Endothelial cell of umbilical vein (primary cell): ENCODE measurements at regions not wholly inside any gene's neighbourhood (a gene's known extent, or its start where the extent isn't known, plus 50 kb on each side); places are given as distances from the start of the nearest gene placed in this dataset.

ENCODE experiments used
- BruUV-seq: library from RNA; stranded (reverse); fragments of 400-500 nt; replicated peaks from 2 replicates; lab custom pipeline; 2021; lab: Mats Ljungman, UMichigan
- CTCF ChIA-PET: fragments of 300-600, 350-600 bp; sonication (Branson Sonifier 250); formaldehyde crosslinking; loops from one replicate; lab custom pipeline; 2021; ENCODE audit warnings: antibody characterized with exemption, inconsistent platforms; lab: Charles Lee
- POLR2A ChIA-PET: fragments of 300-600, 350-600 bp; sonication (Branson Sonifier 250); formaldehyde crosslinking; loops from one replicate; lab custom pipeline; 2021; ENCODE audit warnings: antibody characterized with exemption, inconsistent platforms; lab: Charles Lee
- DNase-seq: peaks from one replicate; pipeline ENCODE4 v3.0.0-alpha.2; 2011; ENCODE audit warnings: low read depth, low spot score
- FAIRE-seq: peaks from 2 replicates; lab custom pipeline; 2011; peaks lifted over from hg19 to GRCh38; lab: Jason Lieb, UNC
- H2AFZ ChIP-seq: 2 replicates; pipeline ENCODE4 v1.6.0; 2012; ENCODE audit warnings: low read depth, low read length, control low read depth, inconsistent platforms
- H3K27ac ChIP-seq: 2 replicates; pipeline ENCODE4 v1.5.1; 2011; ENCODE audit warnings: low read depth, mild to moderate bottlenecking, control low read depth, low read length, moderate library complexity; ENCODE audit not compliant: insufficient read depth
- H3K27me3 ChIP-seq, 2 experiments: 2 replicates each; pipeline versions ENCODE4 v1.6.0 to v1.6.1; 2011; ENCODE audit warnings: low read length in 2 of 2, mixed read lengths in 1 of 2; ENCODE audit not compliant: control insufficient read depth in 2 of 2, insufficient read depth in 2 of 2
- H3K36me3 ChIP-seq, 2 experiments: 2 replicates in 1 of 2; 3 replicates in 1 of 2; pipeline ENCODE4 v1.5.1; 2011; ENCODE audit warnings: low read length in 2 of 2, mild to moderate bottlenecking in 1 of 2, moderate library complexity in 1 of 2; ENCODE audit not compliant: control insufficient read depth in 2 of 2, insufficient read depth in 2 of 2; ENCODE audit errors: extremely low read depth in 1 of 2
- H3K4me1 ChIP-seq: 3 replicates; pipeline ENCODE4 v1.5.1; 2011; ENCODE audit warnings: mild to moderate bottlenecking, low read length; ENCODE audit not compliant: control insufficient read depth, insufficient read depth; ENCODE audit errors: extremely low read depth
- H3K4me2 ChIP-seq: 2 replicates; pipeline ENCODE4 v1.6.1; 2011; ENCODE audit warnings: low read length, control low read depth, mixed read lengths; ENCODE audit not compliant: insufficient read depth
- H3K4me3 ChIP-seq, 3 experiments: fragments of 200-600 bp in 1 of 3; sonication (generic), shearing (Covaris generic) in 1 of 3; replicated peaks in 1 of 3; 2 replicates each; pipeline ENCODE4 v1.5.1; 2011 to 2016; ENCODE audit warnings: control low read depth in 3 of 3, low read length in 3 of 3, mild to moderate bottlenecking in 2 of 3, inconsistent platforms in 1 of 3, low read depth in 1 of 3, moderate library complexity in 1 of 3; ENCODE audit not compliant: insufficient read depth in 1 of 3
- H3K79me2 ChIP-seq: 2 replicates; pipeline ENCODE4 v1.6.0; 2012; ENCODE audit warnings: low read length, inconsistent platforms; ENCODE audit not compliant: control insufficient read depth, insufficient read depth
- H3K9ac ChIP-seq: replicated peaks from 2 replicates; pipeline ENCODE3; 2011; ENCODE audit warnings: low read length, control low read depth; ENCODE audit not compliant: insufficient read depth; ENCODE audit errors: extremely low read depth
- H3K9me1 ChIP-seq: replicated peaks from 3 replicates; pipeline ENCODE4 v1.6.0; 2011; ENCODE audit warnings: mild to moderate bottlenecking, low read length; ENCODE audit not compliant: control insufficient read depth, insufficient read depth; ENCODE audit errors: extremely low read depth
- H3K9me3 ChIP-seq: replicated peaks from 2 replicates; pipeline ENCODE4 v1.5.1; 2012; ENCODE audit warnings: low read length, inconsistent platforms; ENCODE audit not compliant: control insufficient read depth, insufficient read depth
- H4K20me1 ChIP-seq: replicated peaks from 2 replicates; pipeline ENCODE3; 2011; ENCODE audit warnings: mild to moderate bottlenecking, low read length; ENCODE audit not compliant: control insufficient read depth, insufficient read depth; ENCODE audit errors: extremely low read depth
- MAX ChIP-seq: IDR thresholded peaks from 2 replicates; pipeline ENCODE4 v1.6.1; 2011; ENCODE audit not compliant: insufficient read depth, insufficient read length
- MYC ChIP-seq: IDR thresholded peaks from one replicate; pipeline ENCODE4 v1.6.1; 2011; ENCODE audit warnings: mild to moderate bottlenecking, low read depth, low read length
- POLR2A ChIP-seq: IDR thresholded peaks from 2 replicates; pipeline ENCODE4 v1.6.1; 2012; ENCODE audit warnings: low read depth, mild to moderate bottlenecking, control low read depth, low read length
- dilution Hi-C: fragments of 300-500 bp; cut with MboI; formaldehyde crosslinking; loops from one replicate; pipeline ENCODE4 v1.15.0; 2019; ENCODE audit warnings: low sequenced_read_pairs; ENCODE audit not compliant: extremely low pct_ligation_motif_present
- intact Hi-C: fragments of 100-400 bp; cut with micrococcal nuclease; formaldehyde crosslinking; loops from one replicate; pipeline ENCODE4 v1.10.0; 2022

- FAIRE-seq (no peak), DNase-seq (no peak)
- no peak overlapping the region for H3K9ac ChIP-seq
- intact Hi-C loops (no loop called here), dilution Hi-C loops (no loop called here)
- no peak overlapping the region for H2AFZ ChIP-seq
- H3K4me1 ChIP-seq, result no peaks in the 10 kb centered on the region
- POLR2A ChIA-PET, result no interaction called here
- no peaks in the 10 kb centered on the region for H3K79me2 ChIP-seq
- H3K36me3 ChIP-seq, result no peaks in the 10 kb centered on the region
- no peak overlapping the region for H3K4me3 ChIP-seq
- no peaks in the 10 kb centered on the region for H4K20me1 ChIP-seq
- no peak overlapping the region for H3K4me2 ChIP-seq
- TF ChIP-seq POLR2A (no peak), MYC (no peak)
- CTCF ChIA-PET, result no interaction called here
- H3K9me1 ChIP-seq, result no peaks in the 10 kb centered on the region
- no peak overlapping the region for H3K27ac ChIP-seq
- no TSS peak for BruUV-seq
- H3K9me3 ChIP-seq, result no peaks in the 10 kb centered on the region
- no peaks in the 10 kb centered on the region for H3K27me3 ChIP-seq
Observed at GRCh38 chr2:147224070-147224469, 620.8 kb upstream of the ACVR2A start.

GRCh38 chr2:147223553-147224060 is 621.2 kb upstream of the ACVR2A start:
- no peak for DNase-seq
- Histone ChIP-seq H3K27me3 (no peaks in the 10 kb centered on the region), H3K4me3 (no peak overlapping the region), H3K79me2 (no peaks in the 10 kb centered on the region), H3K4me2 (no peak overlapping the region), H3K36me3 (no peaks in the 10 kb centered on the region), H3K9ac (no peak overlapping the region), H3K4me1 (no peaks in the 10 kb centered on the region), H2AFZ (no peak overlapping the region), H3K9me1 (no peaks in the 10 kb centered on the region), H3K27ac (no peak overlapping the region), H4K20me1 (no peaks in the 10 kb centered on the region), H3K9me3 (no peaks in the 10 kb centered on the region)
- intact Hi-C loops, result no loop called here
- dilution Hi-C loops, result no loop called here
- POLR2A ChIA-PET, result no interaction called here
- FAIRE-seq, result no peak
- TF ChIP-seq MAX, result no peak
- no TSS peak for BruUV-seq
- CTCF ChIA-PET, result no interaction called here
